GM12891 (cell line): ENCODE measurements at regions not wholly inside any gene's neighbourhood (a gene's known extent, or its start where the extent isn't known, plus 50 kb on each side); places are given as distances from the start of the nearest gene placed in this dataset.

Experiments
- PAX5 ChIP-seq: IDR thresholded peaks from 2 replicates; pipeline ENCODE4 v1.6.1; 2011; ENCODE audit warnings: low read length, moderate library complexity, mild to moderate bottlenecking; ENCODE audit not compliant: insufficient read depth, severe bottlenecking
- POLR2A ChIP-seq: IDR thresholded peaks from 2 replicates; pipeline ENCODE4 v1.6.1; 2011; ENCODE audit warnings: low read depth, low read length, control low read depth
- POLR2AphosphoS5 ChIP-seq: IDR thresholded peaks from 2 replicates; pipeline ENCODE4 v1.6.1; 2011; ENCODE audit warnings: low read depth, low read length, control low read depth
- POU2F2 ChIP-seq: IDR thresholded peaks from 2 replicates; pipeline ENCODE4 v1.6.1; 2011; ENCODE audit warnings: low read depth, mild to moderate bottlenecking, control low read depth, low read length, moderate library complexity
- SPI1 ChIP-seq: IDR thresholded peaks from 2 replicates; pipeline ENCODE4 v1.6.1; 2011; ENCODE audit warnings: low read depth, low read length, control low read depth

- TF ChIP-seq POLR2A: no peak
- TF ChIP-seq POU2F2: no peak
- TF ChIP-seq POLR2AphosphoS5: no peak
- no peak for TF ChIP-seq SPI1
- TF ChIP-seq PAX5: no peak
Observed at GRCh38 chr7:36005293-36005692, 147.8 kb upstream of the EEPD1 start.
